HUES6 (cell line): ENCODE measurements at regions not wholly inside any gene's neighbourhood (a gene's known extent, or its start where the extent isn't known, plus 50 kb on each side); places are given as distances from the start of the nearest gene placed in this dataset.
"Not testable (repeated sequence)": the region's sequence is repeated elsewhere in the genome, so short reads cannot be mapped to it uniquely, and the experiment has no call there.

Experiments used
- H3K27ac ChIP-seq: 2 replicates; pipeline ENCODE4 v1.7.0; 2013; ENCODE audit warnings: low read depth, mild to moderate bottlenecking, low read length, inconsistent platforms
- H3K27me3 ChIP-seq: 2 replicates; pipeline ENCODE4 v1.6.1; 2013; ENCODE audit warnings: low read length; ENCODE audit not compliant: control insufficient read depth, insufficient read depth
- H3K36me3 ChIP-seq: 2 replicates; pipeline ENCODE4 v1.6.1; 2013; ENCODE audit warnings: low read length; ENCODE audit not compliant: control insufficient read depth, insufficient read depth
- H3K4me1 ChIP-seq: 2 replicates; pipeline ENCODE4 v1.6.1; 2013; ENCODE audit warnings: low read length; ENCODE audit not compliant: control insufficient read depth, insufficient read depth
- H3K4me3 ChIP-seq: 2 replicates; pipeline ENCODE4 v1.5.1; 2013; ENCODE audit warnings: low read depth, low read length
- H3K9ac ChIP-seq: one replicate; pipeline ENCODE4 v1.6.1; 2013; ENCODE audit warnings: mild to moderate bottlenecking, low read length
- H3K9me3 ChIP-seq: 2 replicates; pipeline ENCODE4 v1.6.1; 2013; ENCODE audit warnings: low read depth, low read length; ENCODE audit not compliant: control insufficient read depth, insufficient read depth

GRCh38 chr12:70008944-70009343, 183.9 kb downstream of the MYRFL start:
- H3K4me3 ChIP-seq, result no peak overlapping the region
- H3K9me3 ChIP-seq, result peaks cover 20% of the 10 kb centered on the region; the same call in 1 of the 2 replicates
- H3K36me3 ChIP-seq, result no peaks in the 10 kb centered on the region
- no peaks in the 10 kb centered on the region for H3K27me3 ChIP-seq
- H3K4me1 ChIP-seq, result peaks cover 4% of the 10 kb centered on the region; the same call in 1 of the 2 replicates
- H3K9ac ChIP-seq, result no peak overlapping the region
- H3K27ac ChIP-seq, result no peak overlapping the region

DNA sequence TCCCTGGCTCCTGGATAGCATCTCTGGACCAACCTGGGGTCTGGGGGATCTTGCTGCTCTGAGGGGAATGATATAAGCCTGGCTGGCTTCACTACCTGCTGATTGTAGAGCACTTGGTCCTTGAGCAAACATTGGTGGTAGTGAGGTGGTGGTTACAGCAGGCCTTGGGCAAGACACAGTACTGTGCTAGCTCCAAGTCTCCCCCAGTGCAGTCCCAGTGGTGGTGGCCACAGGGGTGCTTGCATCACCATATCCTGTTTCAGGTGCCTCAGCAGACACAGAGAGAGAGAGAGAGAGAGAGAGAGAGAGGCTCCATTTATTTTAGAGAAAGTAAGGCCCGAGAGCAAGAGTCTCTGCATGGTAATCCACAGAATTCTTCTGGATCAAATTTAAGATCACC, 186.3 kb downstream of the MYRFL start:
- Histone ChIP-seq H3K9me3 (peaks cover 20% of the 10 kb centered on the region; the same call in 1 of the 2 replicates), H3K4me3 (no peak overlapping the region), H3K4me1 (peaks cover 4% of the 10 kb centered on the region; the same call in 1 of the 2 replicates), H3K27ac (no peak overlapping the region), H3K27me3 (no peaks in the 10 kb centered on the region), H3K9ac (no peak overlapping the region), H3K36me3 (no peaks in the 10 kb centered on the region)

- H3K27ac ChIP-seq, H3K27me3 ChIP-seq, H3K4me1 ChIP-seq, H3K36me3 ChIP-seq: not testable (repeated sequence)
- peaks cover 14% of the 10 kb centered on the region; the same call in 1 of the 2 replicates for H3K9me3 ChIP-seq
- H3K4me3 ChIP-seq, result peak overlapping the region; percentile 53
- H3K9ac ChIP-seq, result peak overlapping the region; percentile 73
These were observed 188.0 kb downstream of the MYRFL start for GRCh38 chr12:70013016-70013415.

DNA sequence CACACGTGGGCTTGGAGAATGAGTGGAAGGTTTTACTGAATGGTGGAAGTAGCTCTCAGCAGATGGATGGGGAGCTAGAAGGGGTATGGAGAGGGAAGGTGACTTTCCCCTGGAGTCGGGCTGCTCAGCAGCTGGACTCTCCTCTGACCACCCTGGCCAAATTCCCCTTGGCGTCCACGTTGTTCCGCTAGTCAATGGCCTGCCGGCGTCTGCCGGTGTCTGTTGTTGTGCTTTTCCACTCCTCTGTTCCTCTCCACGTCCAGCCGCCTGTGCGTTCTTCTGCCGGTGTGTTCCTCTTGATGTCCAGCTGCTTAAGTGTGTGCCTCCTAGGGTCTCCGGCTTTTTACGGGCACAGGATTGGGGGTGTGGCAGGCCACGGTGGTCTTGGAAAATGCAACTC, 203.5 kb downstream of the MYRFL start:
- no peak overlapping the region for H3K9ac ChIP-seq
- no peak overlapping the region for H3K27ac ChIP-seq
- no peaks in the 10 kb centered on the region for H3K27me3 ChIP-seq
- no peak overlapping the region for H3K4me3 ChIP-seq
- peaks cover 10% of the 10 kb centered on the region for H3K4me1 ChIP-seq
- no peaks in the 10 kb centered on the region for H3K36me3 ChIP-seq
- H3K9me3 ChIP-seq, result peaks cover 6% of the 10 kb centered on the region; the same call in 1 of the 2 replicates

GRCh38 chr12:70028918-70029317, 203.9 kb downstream of the MYRFL start:
- Histone ChIP-seq H3K36me3 (no peaks in the 10 kb centered on the region), H3K27me3 (no peaks in the 10 kb centered on the region), H3K9ac (no peak overlapping the region), H3K9me3 (peaks cover 6% of the 10 kb centered on the region; the same call in 1 of the 2 replicates), H3K4me3 (no peak overlapping the region), H3K4me1 (peaks cover 10% of the 10 kb centered on the region), H3K27ac (no peak overlapping the region)

DNA sequence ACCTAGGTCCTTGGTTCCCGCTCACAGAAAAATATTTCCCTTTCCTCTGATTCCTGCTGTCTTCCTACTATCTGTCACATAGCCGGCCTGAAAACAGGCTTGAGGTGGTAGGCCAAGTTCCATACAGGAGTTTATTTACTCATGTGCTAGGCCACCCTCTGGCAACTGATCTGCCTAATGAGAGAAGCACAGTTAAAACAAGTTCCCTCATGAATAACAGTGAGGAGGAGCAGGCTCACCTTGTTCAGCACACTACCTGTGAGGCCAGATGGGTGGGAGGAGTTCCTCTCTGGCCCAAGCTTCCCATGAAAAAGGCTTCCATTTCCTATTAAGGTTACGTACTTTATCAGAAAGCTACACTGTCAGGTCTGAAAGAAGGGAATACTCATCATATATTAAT, 206.0 kb downstream of the MYRFL start:
- Histone ChIP-seq H3K36me3 (no peaks in the 10 kb centered on the region), H3K9me3 (peaks cover 6% of the 10 kb centered on the region; the same call in 1 of the 2 replicates), H3K27ac (no peak overlapping the region), H3K27me3 (no peaks in the 10 kb centered on the region), H3K9ac (no peak overlapping the region), H3K4me3 (no peak overlapping the region), H3K4me1 (peaks cover 10% of the 10 kb centered on the region)

GRCh38 chr12:70032076-70032475, 207.0 kb downstream of the MYRFL start:
- Histone ChIP-seq H3K36me3 (no peaks in the 10 kb centered on the region), H3K27me3 (no peaks in the 10 kb centered on the region), H3K9ac (no peak overlapping the region), H3K4me1 (peaks cover 10% of the 10 kb centered on the region), H3K9me3 (peaks cover 6% of the 10 kb centered on the region; the same call in 1 of the 2 replicates), H3K27ac (no peak overlapping the region), H3K4me3 (no peak overlapping the region)

DNA sequence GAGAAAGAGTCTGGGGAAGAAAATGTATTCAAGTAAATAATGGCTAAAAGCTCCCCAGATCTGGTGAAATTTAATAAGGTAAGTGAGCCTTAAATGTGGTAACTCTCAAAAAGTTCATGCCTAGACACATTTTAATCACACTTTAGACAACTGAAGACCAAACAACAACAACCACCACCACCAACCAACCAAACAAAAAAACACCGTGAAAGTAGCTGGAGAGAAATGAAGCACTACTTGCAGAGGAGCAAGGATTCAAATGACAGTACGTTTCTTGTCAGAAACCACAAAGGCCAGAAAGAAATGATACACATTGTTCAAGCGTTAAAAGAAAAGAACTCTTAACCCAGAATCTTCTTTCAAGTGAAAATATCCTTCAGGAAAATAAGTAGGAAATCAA, 208.3 kb downstream of the MYRFL start:
- H3K27me3 ChIP-seq, result no peaks in the 10 kb centered on the region
- H3K36me3 ChIP-seq, result no peaks in the 10 kb centered on the region
- no peak overlapping the region for H3K9ac ChIP-seq
- H3K4me3 ChIP-seq, result no peak overlapping the region
- peaks cover 3% of the 10 kb centered on the region; the same call in 1 of the 2 replicates for H3K9me3 ChIP-seq
- peaks cover 10% of the 10 kb centered on the region for H3K4me1 ChIP-seq
- no peak overlapping the region for H3K27ac ChIP-seq

- H3K9ac ChIP-seq, result no peak overlapping the region
- no peak overlapping the region for H3K27ac ChIP-seq
- no peak overlapping the region for H3K4me3 ChIP-seq
- no peaks in the 10 kb centered on the region for H3K36me3 ChIP-seq
- no peaks in the 10 kb centered on the region for H3K27me3 ChIP-seq
- H3K4me1 ChIP-seq, result peaks cover 4% of the 10 kb centered on the region; the same call in 1 of the 2 replicates
- H3K9me3 ChIP-seq, result no peaks in the 10 kb centered on the region
These were observed 203.1 kb upstream of the CNOT2 start for GRCh38 chr12:70040141-70040540.

- Histone ChIP-seq H3K4me1 (peaks cover 4% of the 10 kb centered on the region; the same call in 1 of the 2 replicates), H3K27ac (no peak overlapping the region), H3K36me3 (no peaks in the 10 kb centered on the region), H3K4me3 (no peak overlapping the region), H3K9ac (no peak overlapping the region), H3K27me3 (no peaks in the 10 kb centered on the region), H3K9me3 (no peaks in the 10 kb centered on the region)
These were observed 200.6 kb upstream of the CNOT2 start for GRCh38 chr12:70042675-70043074.

GRCh38 chr12:70043490-70044138, 199.6 kb upstream of the CNOT2 start:
- no peaks in the 10 kb centered on the region for H3K36me3 ChIP-seq
- H3K4me3 ChIP-seq, result no peak overlapping the region
- no peak overlapping the region for H3K9ac ChIP-seq
- peaks cover 4% of the 10 kb centered on the region; the same call in 1 of the 2 replicates for H3K4me1 ChIP-seq
- no peak overlapping the region for H3K27ac ChIP-seq
- H3K27me3 ChIP-seq, result no peaks in the 10 kb centered on the region
- no peaks in the 10 kb centered on the region for H3K9me3 ChIP-seq
